OCI-LY3 (cell line): ENCODE measurements at regions not wholly inside any gene's neighbourhood (a gene's known extent, or its start where the extent isn't known, plus 50 kb on each side); places are given as distances from the start of the nearest gene placed in this dataset.

Source experiments
- EZH2phosphoT487 ChIP-seq: fragments of 200-600 bp; shearing (Covaris generic); IDR thresholded peaks from 2 replicates; pipeline ENCODE4 v1.6.1; 2018; ENCODE audit warnings: antibody characterized with exemption, mixed run types, low read depth
- TF ChIP-seq, protein P1 (sequence below): fragments of 200-600, 300-600 bp; sonication (generic); IDR thresholded peaks from 2 replicates; pipeline ENCODE4 v1.5.1; 2014; ENCODE audit warnings: antibody characterized with exemption, low read length, low read depth

DNA sequence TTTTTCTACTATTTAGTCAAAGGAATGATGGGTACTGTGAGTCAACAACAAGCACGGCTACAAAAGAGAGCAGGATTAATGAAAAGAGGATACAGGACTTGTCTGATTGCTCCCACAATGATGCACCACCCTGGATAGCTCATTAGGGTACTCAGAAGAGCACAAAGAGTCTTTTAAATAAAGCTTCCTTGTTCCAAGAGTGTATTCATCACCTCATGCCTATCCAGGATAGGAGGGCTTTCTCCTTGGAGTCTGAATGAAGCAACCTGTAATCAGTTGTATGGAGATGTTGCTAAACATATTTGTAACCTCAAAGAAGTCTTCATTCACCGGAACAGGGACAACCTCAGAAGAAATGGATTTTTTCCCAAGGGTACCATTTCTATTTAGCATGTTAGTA, 219.5 kb upstream of the TMEM161B start:
- TF ChIP-seq, protein P1, sequence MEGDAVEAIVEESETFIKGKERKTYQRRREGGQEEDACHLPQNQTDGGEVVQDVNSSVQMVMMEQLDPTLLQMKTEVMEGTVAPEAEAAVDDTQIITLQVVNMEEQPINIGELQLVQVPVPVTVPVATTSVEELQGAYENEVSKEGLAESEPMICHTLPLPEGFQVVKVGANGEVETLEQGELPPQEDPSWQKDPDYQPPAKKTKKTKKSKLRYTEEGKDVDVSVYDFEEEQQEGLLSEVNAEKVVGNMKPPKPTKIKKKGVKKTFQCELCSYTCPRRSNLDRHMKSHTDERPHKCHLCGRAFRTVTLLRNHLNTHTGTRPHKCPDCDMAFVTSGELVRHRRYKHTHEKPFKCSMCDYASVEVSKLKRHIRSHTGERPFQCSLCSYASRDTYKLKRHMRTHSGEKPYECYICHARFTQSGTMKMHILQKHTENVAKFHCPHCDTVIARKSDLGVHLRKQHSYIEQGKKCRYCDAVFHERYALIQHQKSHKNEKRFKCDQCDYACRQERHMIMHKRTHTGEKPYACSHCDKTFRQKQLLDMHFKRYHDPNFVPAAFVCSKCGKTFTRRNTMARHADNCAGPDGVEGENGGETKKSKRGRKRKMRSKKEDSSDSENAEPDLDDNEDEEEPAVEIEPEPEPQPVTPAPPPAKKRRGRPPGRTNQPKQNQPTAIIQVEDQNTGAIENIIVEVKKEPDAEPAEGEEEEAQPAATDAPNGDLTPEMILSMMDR, result no peak
- TF ChIP-seq EZH2phosphoT487, result no peak
